ENCODE measurements at regions not wholly inside any gene's neighbourhood (a gene's known extent, or its start where the extent isn't known, plus 50 kb on each side); places are given as distances from the start of the nearest gene placed in this dataset.

DNA sequence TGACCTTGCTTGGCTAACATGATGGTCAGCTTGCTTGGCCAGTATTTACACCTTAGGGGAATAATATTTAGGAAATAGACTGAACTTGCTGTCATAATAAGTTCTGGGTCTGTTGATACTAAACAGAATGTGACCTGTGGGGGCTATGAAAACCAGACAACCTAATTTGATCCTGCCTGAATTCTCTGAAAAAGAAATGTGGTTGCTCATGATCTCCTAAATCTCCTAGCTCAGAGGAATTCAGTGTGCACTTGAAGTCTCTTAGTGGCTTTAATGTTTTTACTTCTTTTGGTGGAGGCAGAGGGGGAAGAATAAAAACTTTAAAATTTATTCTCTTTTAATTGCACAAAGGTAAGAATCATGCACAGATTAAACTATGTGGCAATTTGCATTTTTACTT is 205.2 kb downstream of the SEC23IP start:
- no peak for TF ChIP-seq POLR2A (IDR thresholded peaks at IDR 0.05)
- no peak for TF ChIP-seq CTCF (IDR thresholded peaks at IDR 0.05)
